ENCODE measurements at regions not wholly inside any gene's neighbourhood (a gene's known extent, or its start where the extent isn't known, plus 50 kb on each side); places are given as distances from the start of the nearest gene placed in this dataset.

DNA sequence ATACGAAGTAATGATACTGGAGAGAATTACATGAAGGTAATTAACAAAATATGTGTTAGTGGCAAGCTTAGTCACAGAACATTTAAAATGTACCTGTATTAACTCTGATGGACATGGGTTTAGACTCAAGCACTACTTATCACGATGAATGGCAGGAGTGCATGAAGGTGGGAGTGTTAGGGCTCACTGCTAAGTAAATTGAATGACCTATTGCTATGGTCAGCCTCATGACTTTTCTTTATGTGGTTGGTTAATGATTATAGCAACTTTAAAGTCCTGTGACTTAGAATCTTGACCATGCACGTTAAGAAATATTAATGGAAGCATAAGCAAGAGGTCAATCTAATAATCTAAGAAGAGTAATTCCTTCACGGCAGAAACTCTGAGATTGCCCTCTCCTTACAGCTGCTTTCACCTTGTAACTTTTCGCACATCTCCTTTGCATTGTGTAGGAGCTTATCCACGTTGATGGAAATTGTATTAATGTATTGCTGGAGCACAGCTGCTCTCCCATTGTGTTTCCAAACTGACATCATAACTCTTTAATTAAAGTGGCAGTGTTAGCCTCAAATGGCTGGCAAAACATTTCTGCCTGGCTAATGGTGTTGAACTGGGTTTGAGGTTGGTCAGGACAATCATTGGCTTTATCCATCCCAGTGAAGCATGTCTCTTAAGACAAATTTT lies 114.5 kb downstream of the RXFP2 start:
- DNase-seq (no peak), ATAC-seq (ENCODE audit: low read depth) (no peak)
- intact Hi-C loops (cut with micrococcal nuclease), result no loop called here
- Mint-ChIP-seq H3K27me3 (peaks cover 11% of the 10 kb centered on the region), H3K4me1 (no peaks in the 10 kb centered on the region), H3K9me3 (ENCODE audit: insufficient read depth) (no peaks in the 10 kb centered on the region), H3K27ac (no peak overlapping the region), H3K4me3 (no peak overlapping the region)
- TF ChIP-seq CTCF (IDR thresholded peaks at IDR 0.05) (no peak), EZH2 (IDR thresholded peaks at IDR 0.05; ENCODE audit: borderline replicate concordance, insufficient read depth, low read depth, low read length, poor library complexity, severe bottlenecking) (no peak)
- Histone ChIP-seq H3K9ac (ENCODE audit: low read length) (no peak overlapping the region), H3K27me3 (replicated peaks in 1 of 4; ENCODE audit: control extremely low read depth in 1 of 4, control insufficient read depth in 3 of 4, insufficient read depth in 4 of 4, low read length in 3 of 4) (no peaks in the 10 kb centered on the region), H3K79me2 (ENCODE audit: control insufficient read depth, insufficient read depth, low read length) (no peaks in the 10 kb centered on the region), H2AFZ (ENCODE audit: insufficient read depth, low read depth, low read length, poor library complexity, severe bottlenecking) (no peak overlapping the region), H3K4me1 (ENCODE audit: control insufficient read depth in 2 of 2, insufficient read depth in 2 of 2, low read length in 2 of 2) (no peaks in the 10 kb centered on the region), H3K4me2 (replicated peaks; ENCODE audit: low read depth, low read length, poor library complexity, severe bottlenecking) (no peak overlapping the region), H3K27ac (ENCODE audit: low read length in 2 of 2) (no peak overlapping the region), H3K9me3 (ENCODE audit: control extremely low read depth in 1 of 3, control insufficient read depth in 2 of 3, insufficient read depth in 1 of 3, low read length in 2 of 3) (no peaks in the 10 kb centered on the region), H4K20me1 (ENCODE audit: control insufficient read depth, insufficient read depth, low read length, poor library complexity, severe bottlenecking) (no peaks in the 10 kb centered on the region), H3K4me3 (ENCODE audit: control extremely low read depth in 1 of 5, extremely low read depth in 1 of 5, insufficient read depth in 1 of 5, low read depth in 2 of 5, low read length in 4 of 5) (no peak overlapping the region), H3K36me3 (replicated peaks in 1 of 2; ENCODE audit: control extremely low read depth in 1 of 2, control insufficient read depth in 1 of 2, extremely low read depth in 1 of 2, insufficient read depth in 2 of 2, low read length in 1 of 2) (no peaks in the 10 kb centered on the region)
- POLR2A ChIA-PET, result no interaction called here
- WGBS (ENCODE audit: insufficient coverage), result 100% methylated on average over 3 of the region's 6 CpGs
- CTCF ChIA-PET, result no interaction called here

DNA sequence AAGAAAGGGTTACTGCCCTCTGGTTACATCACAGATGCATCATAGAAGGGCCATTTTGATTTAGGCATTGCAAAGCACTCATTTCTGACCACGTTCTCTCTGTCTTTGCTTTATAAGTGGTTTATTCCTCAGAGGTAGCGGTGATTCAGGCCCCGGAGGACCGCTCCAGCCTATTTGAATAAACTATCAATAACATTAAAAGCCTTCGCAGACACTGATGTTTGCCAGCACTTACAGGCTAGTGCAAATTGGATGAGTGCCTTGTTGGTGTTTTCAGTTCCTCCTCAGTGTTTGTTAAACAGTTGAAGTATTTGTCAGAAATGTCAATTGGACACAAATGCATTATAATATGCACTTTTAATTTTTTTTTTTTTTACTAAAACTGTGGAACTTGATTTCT lies 120.2 kb downstream of the RXFP2 start:
- Histone ChIP-seq H3K79me2 (ENCODE audit: control insufficient read depth, insufficient read depth, low read length) (no peaks in the 10 kb centered on the region), H3K9ac (ENCODE audit: low read length) (no peak overlapping the region), H2AFZ (ENCODE audit: insufficient read depth, low read depth, low read length, poor library complexity, severe bottlenecking) (peak overlapping the region; percentile 38), H3K36me3 (replicated peaks in 1 of 2; ENCODE audit: control extremely low read depth in 1 of 2, control insufficient read depth in 1 of 2, extremely low read depth in 1 of 2, insufficient read depth in 2 of 2, low read length in 1 of 2) (no peaks in the 10 kb centered on the region), H3K4me1 (ENCODE audit: control insufficient read depth in 2 of 2, insufficient read depth in 2 of 2, low read length in 2 of 2) (peaks cover 7 to 13% of the 10 kb centered on the region in 2 donors), H3K27me3 (replicated peaks in 1 of 4; ENCODE audit: control extremely low read depth in 1 of 4, control insufficient read depth in 3 of 4, insufficient read depth in 4 of 4, low read length in 3 of 4) (no peaks in the 10 kb centered on the region), H3K9me3 (ENCODE audit: control extremely low read depth in 1 of 3, control insufficient read depth in 2 of 3, insufficient read depth in 1 of 3, low read length in 2 of 3) (no peaks in the 10 kb centered on the region), H3K4me2 (replicated peaks; ENCODE audit: low read depth, low read length, poor library complexity, severe bottlenecking) (peak overlapping the region; percentile 3), H4K20me1 (ENCODE audit: control insufficient read depth, insufficient read depth, low read length, poor library complexity, severe bottlenecking) (no peaks in the 10 kb centered on the region), H3K27ac (ENCODE audit: low read length in 2 of 2) (no peak overlapping the region), H3K4me3 (ENCODE audit: control extremely low read depth in 1 of 5, extremely low read depth in 1 of 5, insufficient read depth in 1 of 5, low read depth in 2 of 5, low read length in 4 of 5) (no peak overlapping the region)
- Mint-ChIP-seq H3K4me3 (no peak overlapping the region), H3K4me1 (peaks cover 19% of the 10 kb centered on the region), H3K9me3 (ENCODE audit: insufficient read depth) (no peaks in the 10 kb centered on the region), H3K27ac (no peak overlapping the region), H3K27me3 (peaks cover 10% of the 10 kb centered on the region)
- intact Hi-C loops (cut with micrococcal nuclease), result no loop called here
- no peak for TF ChIP-seq EZH2 (IDR thresholded peaks at IDR 0.05; ENCODE audit: borderline replicate concordance, insufficient read depth, low read depth, low read length, poor library complexity, severe bottlenecking)
- TF ChIP-seq CTCF (IDR thresholded peaks at IDR 0.05), result no peak
- WGBS (ENCODE audit: insufficient coverage), result no CpG with 5 or more reads among the region's 5 CpGs
- DNase-seq (no peak), ATAC-seq (ENCODE audit: low read depth) (no peak)
- ChIA-PET POLR2A (no interaction called here), CTCF (no interaction called here)

Measured in B cell (primary cell).